ENCODE measurements at regions not wholly inside any gene's neighbourhood (a gene's known extent, or its start where the extent isn't known, plus 50 kb on each side); places are given as distances from the start of the nearest gene placed in this dataset.

GRCh38 chr1:198809247-198809646, 170.4 kb downstream of the PTPRC start:
- TF ChIP-seq, protein P1, sequence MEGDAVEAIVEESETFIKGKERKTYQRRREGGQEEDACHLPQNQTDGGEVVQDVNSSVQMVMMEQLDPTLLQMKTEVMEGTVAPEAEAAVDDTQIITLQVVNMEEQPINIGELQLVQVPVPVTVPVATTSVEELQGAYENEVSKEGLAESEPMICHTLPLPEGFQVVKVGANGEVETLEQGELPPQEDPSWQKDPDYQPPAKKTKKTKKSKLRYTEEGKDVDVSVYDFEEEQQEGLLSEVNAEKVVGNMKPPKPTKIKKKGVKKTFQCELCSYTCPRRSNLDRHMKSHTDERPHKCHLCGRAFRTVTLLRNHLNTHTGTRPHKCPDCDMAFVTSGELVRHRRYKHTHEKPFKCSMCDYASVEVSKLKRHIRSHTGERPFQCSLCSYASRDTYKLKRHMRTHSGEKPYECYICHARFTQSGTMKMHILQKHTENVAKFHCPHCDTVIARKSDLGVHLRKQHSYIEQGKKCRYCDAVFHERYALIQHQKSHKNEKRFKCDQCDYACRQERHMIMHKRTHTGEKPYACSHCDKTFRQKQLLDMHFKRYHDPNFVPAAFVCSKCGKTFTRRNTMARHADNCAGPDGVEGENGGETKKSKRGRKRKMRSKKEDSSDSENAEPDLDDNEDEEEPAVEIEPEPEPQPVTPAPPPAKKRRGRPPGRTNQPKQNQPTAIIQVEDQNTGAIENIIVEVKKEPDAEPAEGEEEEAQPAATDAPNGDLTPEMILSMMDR (IDR thresholded peaks at IDR 0.05), result no peak
- no peak for DNase-seq (ENCODE audit: extremely low spot score, unreplicated experiment)

DNA sequence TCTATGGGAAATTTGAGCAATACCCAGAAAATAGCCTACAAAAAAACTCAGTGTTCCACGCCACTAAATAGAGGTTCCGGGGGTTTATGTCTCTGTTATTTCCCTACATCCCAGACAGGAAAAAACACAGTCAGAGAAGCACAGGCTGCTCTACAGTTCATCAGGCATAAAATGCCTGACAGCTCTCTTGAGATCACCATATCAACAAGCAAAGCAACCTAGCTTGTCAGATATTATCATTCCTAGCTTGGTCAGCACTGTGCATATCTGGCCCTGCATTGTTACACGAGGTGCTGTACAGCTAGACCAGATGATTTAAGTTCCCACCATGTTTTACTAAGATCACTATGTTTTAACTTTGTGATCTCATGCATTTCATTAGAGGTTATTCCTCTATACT, 172.6 kb downstream of the PTPRC start:
- TF ChIP-seq, protein P1 (IDR thresholded peaks at IDR 0.05), result no peak
- H3K27me3 Mint-ChIP-seq (ENCODE audit: unreplicated experiment), result no peaks in the 10 kb centered on the region
- H3K27ac Mint-ChIP-seq (ENCODE audit: unreplicated experiment), result no peak overlapping the region
- DNase-seq (ENCODE audit: extremely low spot score, unreplicated experiment), result no peak
- peaks cover 5% of the 10 kb centered on the region for H3K4me1 Mint-ChIP-seq (ENCODE audit: unreplicated experiment)
- peaks cover 27% of the 10 kb centered on the region for H3K36me3 Mint-ChIP-seq (ENCODE audit: unreplicated experiment)
- no peak overlapping the region for H3K4me3 Mint-ChIP-seq (ENCODE audit: unreplicated experiment)
- H3K9me3 Mint-ChIP-seq (ENCODE audit: unreplicated experiment), result peaks cover 31% of the 10 kb centered on the region

More at GRCh38 chr1:198809247-198809646, 170.4 kb downstream of the PTPRC start:
- Mint-ChIP-seq H3K27me3 (ENCODE audit: unreplicated experiment) (no peaks in the 10 kb centered on the region), H3K4me3 (ENCODE audit: unreplicated experiment) (no peak overlapping the region), H3K4me1 (ENCODE audit: unreplicated experiment) (peaks cover 5% of the 10 kb centered on the region), H3K9me3 (ENCODE audit: unreplicated experiment) (peaks cover 14% of the 10 kb centered on the region), H3K27ac (ENCODE audit: unreplicated experiment) (peak overlapping the region; percentile 10), H3K36me3 (ENCODE audit: unreplicated experiment) (peaks cover 15% of the 10 kb centered on the region)

DNA sequence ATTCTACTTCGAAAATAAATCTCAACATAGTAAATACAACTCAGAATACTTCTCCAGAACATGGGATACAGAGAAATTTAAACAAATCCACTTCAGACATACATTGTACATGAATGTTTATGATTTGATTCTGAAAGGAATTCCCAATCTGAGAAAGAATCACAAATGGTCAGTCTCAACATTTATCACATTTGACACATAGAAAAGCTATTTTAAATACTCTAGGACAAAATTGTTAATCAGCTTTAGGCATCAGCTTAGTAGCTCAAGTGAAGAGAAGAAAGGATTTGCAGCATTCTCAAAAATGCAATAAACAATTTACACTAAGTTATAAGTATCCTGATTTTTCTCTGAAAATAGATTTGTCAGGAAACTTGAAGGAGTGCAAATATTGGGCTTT, 184.8 kb downstream of the PTPRC start:
- Mint-ChIP-seq H3K4me3 (ENCODE audit: unreplicated experiment) (no peak overlapping the region), H3K27ac (ENCODE audit: unreplicated experiment) (no peak overlapping the region), H3K36me3 (ENCODE audit: unreplicated experiment) (peaks cover 4% of the 10 kb centered on the region), H3K9me3 (ENCODE audit: unreplicated experiment) (no peaks in the 10 kb centered on the region), H3K4me1 (ENCODE audit: unreplicated experiment) (peaks cover 8% of the 10 kb centered on the region), H3K27me3 (ENCODE audit: unreplicated experiment) (no peaks in the 10 kb centered on the region)
- TF ChIP-seq, protein P1 (IDR thresholded peaks at IDR 0.05), result no peak
- DNase-seq (ENCODE audit: extremely low spot score, unreplicated experiment), result no peak

- Mint-ChIP-seq H3K4me3 (ENCODE audit: unreplicated experiment) (no peak overlapping the region), H3K36me3 (ENCODE audit: unreplicated experiment) (peaks cover 5% of the 10 kb centered on the region), H3K27ac (ENCODE audit: unreplicated experiment) (no peak overlapping the region), H3K9me3 (ENCODE audit: unreplicated experiment) (no peaks in the 10 kb centered on the region), H3K27me3 (ENCODE audit: unreplicated experiment) (no peaks in the 10 kb centered on the region), H3K4me1 (ENCODE audit: unreplicated experiment) (peaks cover 12% of the 10 kb centered on the region)
- TF ChIP-seq, protein P1 (IDR thresholded peaks at IDR 0.05), result no peak
- DNase-seq (ENCODE audit: extremely low spot score, unreplicated experiment), result no peak
Observed at GRCh38 chr1:198825254-198825653, 186.4 kb downstream of the PTPRC start.

DNA sequence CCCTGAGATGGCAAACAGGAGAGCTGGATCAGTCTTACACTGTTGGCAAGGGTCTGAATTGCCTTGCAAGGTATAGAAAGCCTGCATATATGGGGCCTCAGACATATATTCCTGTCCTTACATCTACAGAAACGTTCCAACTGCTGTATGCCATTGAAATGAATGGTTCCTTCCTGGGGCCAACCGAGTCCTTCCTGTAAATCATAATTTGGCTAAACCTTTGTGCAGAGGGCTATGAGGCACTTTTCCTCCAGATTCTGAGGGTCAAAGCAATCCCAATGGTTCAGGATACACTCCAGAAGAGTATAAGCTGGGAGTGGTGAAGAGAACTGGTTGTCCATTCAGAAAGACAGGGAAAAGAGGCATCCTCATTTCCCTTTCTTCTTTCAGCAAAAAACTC, 190.5 kb downstream of the PTPRC start:
- no peak for DNase-seq (ENCODE audit: extremely low spot score, unreplicated experiment)
- no peak overlapping the region for H3K4me3 Mint-ChIP-seq (ENCODE audit: unreplicated experiment)
- peaks cover 4% of the 10 kb centered on the region for H3K4me1 Mint-ChIP-seq (ENCODE audit: unreplicated experiment)
- no peak overlapping the region for H3K27ac Mint-ChIP-seq (ENCODE audit: unreplicated experiment)
- peaks cover 7% of the 10 kb centered on the region for H3K36me3 Mint-ChIP-seq (ENCODE audit: unreplicated experiment)
- H3K27me3 Mint-ChIP-seq (ENCODE audit: unreplicated experiment), result no peaks in the 10 kb centered on the region
- no peaks in the 10 kb centered on the region for H3K9me3 Mint-ChIP-seq (ENCODE audit: unreplicated experiment)
- TF ChIP-seq, protein P1 (IDR thresholded peaks at IDR 0.05), result no peak
